Activated B cell treated with CpG ODN at 0.5 μM for 24 hours (primary cell): ENCODE measurements at regions not wholly inside any gene's neighbourhood (a gene's known extent, or its start where the extent isn't known, plus 50 kb on each side); places are given as distances from the start of the nearest gene placed in this dataset.

Experiments used
- ATAC-seq: fragments of 200-7000 bp; cut with Tn5 transposase; one replicate; pipeline ENCODE4 v1.10.0; 2021; ENCODE audit warnings: low read depth, mild to moderate bottlenecking, moderate library complexity
- CTCF ChIA-PET: fragments of 350-600 bp; sonication (Branson Sonifier 250); formaldehyde crosslinking; loops from one replicate; lab custom pipeline; 2021; ENCODE audit warnings: antibody characterized with exemption; lab: Charles Lee
- POLR2A ChIA-PET: fragments of 350-600 bp; sonication (Branson Sonifier 250); formaldehyde crosslinking; loops from one replicate; lab custom pipeline; 2021; ENCODE audit warnings: antibody characterized with exemption; lab: Charles Lee
- DNase-seq: peaks from one replicate; pipeline ENCODE4 v3.0.0; 2022
- H3K27ac Mint-ChIP-seq: one replicate; pipeline ENCODE4 v1.8.0; 2020; ENCODE audit warnings: mixed read lengths
- H3K27me3 Mint-ChIP-seq: one replicate; pipeline ENCODE4 v1.8.0; 2021; ENCODE audit warnings: mixed read lengths
- H3K36me3 Mint-ChIP-seq: one replicate; pipeline ENCODE4 v1.8.0; 2021; ENCODE audit warnings: low read depth, mixed read lengths
- H3K4me1 Mint-ChIP-seq: one replicate; pipeline ENCODE4 v1.8.0; 2021; ENCODE audit warnings: mixed read lengths
- H3K4me3 Mint-ChIP-seq: one replicate; pipeline ENCODE4 v1.8.0; 2020; ENCODE audit warnings: mild to moderate bottlenecking, mixed read lengths
- H3K9me3 Mint-ChIP-seq: one replicate; pipeline ENCODE4 v1.8.0; 2020; ENCODE audit warnings: mixed read lengths
- CTCF ChIP-seq: fragments of 200-600 bp; IDR thresholded peaks from one replicate; pipeline ENCODE4 v1.8.0; 2022; ENCODE audit warnings: antibody characterized with exemption, mild to moderate bottlenecking
- intact Hi-C: fragments of 100-400 bp; cut with micrococcal nuclease; formaldehyde crosslinking; loops from one replicate; pipeline ENCODE4 v1.15.1; 2024

- intact Hi-C loops: no loop called here
- Mint-ChIP-seq H3K9me3 (peaks cover 2% of the 10 kb centered on the region), H3K36me3 (no peaks in the 10 kb centered on the region), H3K4me3 (no peak overlapping the region), H3K27me3 (no peaks in the 10 kb centered on the region), H3K4me1 (no peaks in the 10 kb centered on the region), H3K27ac (no peak overlapping the region)
- no peak for TF ChIP-seq CTCF
- ChIA-PET POLR2A (no interaction called here), CTCF (no interaction called here)
- ATAC-seq (no peak), DNase-seq (no peak)
Observed at GRCh38 chr12:88801227-88802095, 221.2 kb upstream of the KITLG start.

- Mint-ChIP-seq H3K27ac (no peak overlapping the region), H3K36me3 (no peaks in the 10 kb centered on the region), H3K4me1 (no peaks in the 10 kb centered on the region), H3K4me3 (no peak overlapping the region), H3K27me3 (no peaks in the 10 kb centered on the region), H3K9me3 (peaks cover 11% of the 10 kb centered on the region)
- ChIA-PET CTCF (no interaction called here), POLR2A (no interaction called here)
- ATAC-seq: no peak
- DNase-seq: no peak
- TF ChIP-seq CTCF: no peak
- intact Hi-C loops: no loop called here
Observed at GRCh38 chr12:88793096-88793495, 212.8 kb upstream of the KITLG start.

GRCh38 chr12:88790231-88790630 is 210.0 kb upstream of the KITLG start:
- no peak for ATAC-seq
- Mint-ChIP-seq H3K9me3 (peaks cover 11% of the 10 kb centered on the region), H3K27ac (no peak overlapping the region), H3K4me3 (no peak overlapping the region), H3K36me3 (no peaks in the 10 kb centered on the region), H3K4me1 (no peaks in the 10 kb centered on the region), H3K27me3 (no peaks in the 10 kb centered on the region)
- ChIA-PET CTCF (no interaction called here), POLR2A (no interaction called here)
- no peak for TF ChIP-seq CTCF
- intact Hi-C loops: no loop called here
- no peak for DNase-seq

- no peak for ATAC-seq
- no peak overlapping the region for H3K4me3 Mint-ChIP-seq
- H3K9me3 Mint-ChIP-seq: peaks cover 2% of the 10 kb centered on the region
- H3K27ac Mint-ChIP-seq: no peak overlapping the region
- ChIA-PET POLR2A (no interaction called here), CTCF (no interaction called here)
- TF ChIP-seq CTCF: no peak
- DNase-seq: no peak
- no peaks in the 10 kb centered on the region for H3K27me3 Mint-ChIP-seq
- H3K4me1 Mint-ChIP-seq: no peaks in the 10 kb centered on the region
- H3K36me3 Mint-ChIP-seq: no peaks in the 10 kb centered on the region
- intact Hi-C loops: no loop called here
Observed at GRCh38 chr12:88784166-88784565, 203.9 kb upstream of the KITLG start.

GRCh38 chr12:88782351-88782750 is 202.1 kb upstream of the KITLG start:
- POLR2A ChIA-PET: no interaction called here
- Mint-ChIP-seq H3K4me1 (no peaks in the 10 kb centered on the region), H3K9me3 (no peaks in the 10 kb centered on the region), H3K27ac (no peak overlapping the region), H3K27me3 (no peaks in the 10 kb centered on the region), H3K36me3 (no peaks in the 10 kb centered on the region), H3K4me3 (no peak overlapping the region)
- intact Hi-C loops: no loop called here
- CTCF ChIA-PET: no interaction called here
- ATAC-seq: no peak
- DNase-seq: no peak
- TF ChIP-seq CTCF: no peak
